HG03095 (cell line): ENCODE measurements at regions not wholly inside any gene's neighbourhood (a gene's known extent, or its start where the extent isn't known, plus 50 kb on each side); places are given as distances from the start of the nearest gene placed in this dataset.
"Not testable (repeated sequence)": the region's sequence is repeated elsewhere in the genome, so short reads cannot be mapped to it uniquely, and the experiment has no call there.

Experiments used
- ATAC-seq: cut with Tn5 transposase; IDR thresholded peaks from one replicate; pipeline ENCODE4 v1.9.1; 2021; ENCODE audit warnings: moderate library complexity; ENCODE audit not compliant: unreplicated experiment

GRCh38 chr5:37971483-37972024 is 131.7 kb upstream of the GDNF start:
- no peak for ATAC-seq

- ATAC-seq, result no peak
Measured at GRCh38 chr5:37966871-37967270, 127.0 kb upstream of the GDNF start.

GRCh38 chr5:37966291-37966690 is 126.5 kb upstream of the GDNF start:
- ATAC-seq, result no peak

GRCh38 chr5:37962389-37962788 is 122.5 kb upstream of the GDNF start:
- no peak for ATAC-seq

DNA sequence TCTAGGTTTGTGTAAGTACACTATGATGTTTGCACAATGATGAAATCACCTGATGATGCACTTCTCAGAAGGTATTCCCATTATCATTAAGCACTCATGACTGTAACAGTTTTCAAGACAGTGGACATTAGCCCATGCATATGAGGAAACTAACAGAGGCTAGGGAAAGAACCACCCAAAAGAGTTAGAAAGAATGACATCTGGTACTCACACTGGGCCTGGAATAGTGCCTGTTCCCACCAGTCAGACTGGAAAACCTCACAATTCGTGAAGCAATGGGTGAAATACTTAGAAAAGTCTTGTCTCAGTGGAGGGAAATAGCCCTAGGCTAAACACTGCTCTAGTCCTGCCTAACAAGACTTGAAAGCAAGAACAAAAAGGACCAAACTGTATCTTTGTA is 117.4 kb upstream of the GDNF start:
- ATAC-seq, result no peak

GRCh38 chr5:37955748-37956147 is 115.9 kb upstream of the GDNF start:
- ATAC-seq, result no peak

DNA sequence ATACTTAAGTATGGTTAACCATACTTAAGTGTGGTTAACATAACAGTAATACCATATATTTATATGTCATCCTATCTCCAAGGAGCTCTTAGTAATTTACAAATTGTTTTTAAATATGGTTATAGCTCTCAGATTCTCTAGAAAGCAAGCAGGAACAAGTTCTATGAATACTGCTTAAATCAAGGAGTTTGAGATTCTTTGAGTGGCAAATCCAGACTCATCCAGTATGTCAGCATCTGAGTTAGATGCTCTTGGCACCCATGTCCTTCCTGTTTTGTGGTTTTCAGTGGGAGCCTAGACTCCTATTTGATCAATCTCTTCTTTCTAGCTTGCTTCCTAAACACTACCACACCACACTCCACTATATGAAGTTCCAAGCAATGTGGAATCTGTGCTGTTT is 114.7 kb upstream of the GDNF start:
- no peak for ATAC-seq

- ATAC-seq, result no peak
Measured at GRCh38 chr5:37951946-37952721, 112.3 kb upstream of the GDNF start.

DNA sequence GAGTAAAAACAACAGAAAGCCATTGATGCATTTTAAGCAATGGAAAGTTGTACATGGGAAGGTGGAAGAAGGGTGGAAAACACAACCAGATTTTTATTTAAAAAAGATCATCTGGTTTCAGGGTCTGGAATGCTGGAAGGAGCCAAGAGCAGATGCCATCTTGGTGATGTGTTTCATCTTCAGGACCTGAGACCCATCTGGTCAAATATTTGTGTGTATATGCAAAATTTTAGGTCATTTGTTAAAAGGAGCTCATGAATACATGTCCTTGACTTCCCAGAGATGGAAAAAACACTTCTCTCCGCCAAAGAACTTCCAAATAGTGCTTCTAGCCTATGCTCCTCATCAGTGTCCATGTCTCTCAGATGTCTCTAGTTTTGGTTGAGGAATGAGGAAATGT is 110.6 kb upstream of the GDNF start:
- ATAC-seq, result no peak

GRCh38 chr5:37945446-37945845 is 105.6 kb upstream of the GDNF start:
- no peak for ATAC-seq

GRCh38 chr5:37943136-37943535 is 103.3 kb upstream of the GDNF start:
- ATAC-seq, result not testable (repeated sequence)

DNA sequence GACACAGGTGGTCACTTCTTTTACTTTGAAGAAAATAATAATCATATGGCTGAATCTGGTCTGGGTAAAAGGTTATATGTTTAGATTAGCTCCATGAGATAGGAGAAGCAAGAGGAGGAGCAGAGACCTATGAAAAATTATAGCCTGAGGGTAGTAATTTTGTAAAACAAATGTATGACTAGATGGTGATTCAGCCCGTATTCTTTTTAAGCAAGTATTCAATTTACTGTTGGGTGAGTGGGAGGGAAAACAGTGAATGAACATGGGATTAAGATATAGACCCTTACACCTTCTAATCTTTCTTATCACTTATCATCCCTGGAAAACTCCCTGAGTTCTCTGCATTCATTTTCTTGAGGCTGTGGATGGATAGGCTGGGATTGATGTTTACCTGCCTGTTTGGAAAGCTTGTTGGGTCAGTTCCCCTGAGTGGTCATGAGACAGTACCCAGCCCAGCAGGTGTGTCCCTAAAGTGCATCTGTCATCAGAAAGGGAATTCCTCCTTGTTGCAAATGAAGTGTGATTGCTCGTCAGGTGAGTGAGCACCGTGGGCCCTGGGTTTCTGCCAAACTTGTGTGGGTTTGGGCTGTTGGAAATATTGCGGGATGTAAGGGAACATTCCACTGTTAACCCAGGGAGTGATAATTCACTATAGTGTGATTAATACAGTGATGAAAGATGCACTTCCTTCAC is 101.2 kb upstream of the GDNF start:
- no peak for ATAC-seq

GRCh38 chr5:37938861-37939260 is 99.0 kb upstream of the GDNF start:
- ATAC-seq, result no peak

DNA sequence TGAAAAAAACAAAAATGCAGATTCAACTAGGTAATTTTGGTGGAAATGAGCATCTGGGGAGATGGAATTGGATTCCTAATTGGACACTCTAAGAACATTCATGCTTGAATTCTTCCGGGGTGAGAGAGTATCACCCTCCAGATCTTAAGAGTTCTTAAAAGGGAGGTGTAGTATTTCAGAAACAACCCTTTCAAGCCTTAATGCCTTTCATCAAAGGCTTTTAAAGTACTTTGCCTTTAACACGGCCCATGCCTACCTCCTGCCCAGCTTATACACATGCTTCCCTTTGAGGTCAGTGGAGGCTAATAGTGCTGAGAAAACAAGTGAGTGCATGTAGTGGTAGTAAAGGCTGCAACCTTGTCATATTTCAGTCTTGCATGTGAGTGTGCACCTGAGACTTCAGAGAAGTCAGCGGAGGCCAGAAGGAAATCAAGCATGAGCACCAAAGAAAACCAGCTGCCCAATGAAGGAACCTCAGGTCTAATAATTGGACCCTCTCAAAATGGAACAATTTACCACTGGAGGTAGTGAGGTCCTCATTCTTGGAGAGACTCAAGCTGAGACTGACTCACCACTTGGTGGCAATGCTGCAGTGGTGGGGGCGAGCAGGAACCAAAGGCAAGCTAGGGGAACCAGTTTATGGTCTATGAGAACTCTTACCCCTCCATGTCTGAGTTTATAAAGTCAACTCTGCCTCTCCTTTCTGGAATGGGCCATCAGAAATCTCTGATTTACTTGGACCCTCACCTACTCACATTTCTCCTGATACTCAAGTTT is 98.4 kb upstream of the GDNF start:
- no peak for ATAC-seq

DNA sequence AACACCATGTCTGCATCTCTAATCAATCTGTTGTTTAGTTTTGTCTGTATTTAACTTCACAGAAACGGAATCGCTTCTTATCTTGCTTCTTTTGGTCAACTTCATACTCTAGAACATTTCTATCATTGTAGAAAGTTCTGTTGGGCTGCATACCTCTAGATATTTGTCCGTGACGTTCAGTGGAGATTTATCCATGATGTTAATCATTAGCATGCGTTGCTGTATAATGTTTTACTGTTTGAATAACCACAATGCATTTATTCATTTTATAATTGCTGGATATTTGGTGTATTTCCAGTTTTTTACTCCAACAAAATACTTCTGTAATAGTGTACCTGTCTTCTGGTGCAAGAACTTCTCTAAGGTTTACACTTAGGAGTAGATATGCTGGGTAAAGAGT is 96.2 kb upstream of the GDNF start:
- ATAC-seq, result no peak

DNA sequence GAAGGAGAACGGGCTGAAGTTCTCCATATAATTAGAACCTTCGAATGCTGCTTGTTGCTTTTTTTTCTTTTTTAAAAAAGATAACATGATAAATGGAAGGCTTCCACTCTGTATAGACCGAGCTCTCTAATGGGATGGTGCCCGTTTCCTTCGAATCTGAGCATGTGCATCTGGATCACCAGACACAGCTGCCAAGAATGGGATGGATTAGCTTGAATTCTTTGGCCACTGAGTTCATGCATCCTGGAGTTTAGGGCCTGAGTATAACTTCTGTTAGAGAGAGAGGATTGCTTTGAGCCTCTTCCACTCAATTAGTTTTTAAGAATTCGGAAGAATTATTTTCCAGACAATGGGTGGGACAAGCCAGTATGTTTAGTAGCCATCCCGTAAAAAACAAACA is 93.7 kb upstream of the GDNF start:
- ATAC-seq, result no peak

DNA sequence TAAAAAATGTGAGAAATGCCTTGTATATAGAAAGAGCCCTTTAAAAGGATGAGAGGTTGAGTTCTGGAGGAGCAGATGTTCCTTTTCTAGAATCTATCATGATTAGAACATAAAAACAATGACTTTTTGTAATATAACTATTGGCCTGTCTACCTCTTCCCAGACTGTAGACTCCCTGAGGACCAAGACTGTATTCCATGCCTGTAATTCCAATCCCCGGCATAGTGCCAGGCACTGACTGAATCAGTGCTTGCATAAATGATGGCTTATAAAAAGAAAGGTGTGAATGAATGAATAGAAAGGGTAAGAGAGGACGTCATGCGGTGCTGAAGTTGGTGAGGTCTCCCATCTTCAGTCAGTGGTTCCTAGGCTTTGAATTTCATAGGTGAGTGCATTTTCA is 92.6 kb upstream of the GDNF start:
- no peak for ATAC-seq

DNA sequence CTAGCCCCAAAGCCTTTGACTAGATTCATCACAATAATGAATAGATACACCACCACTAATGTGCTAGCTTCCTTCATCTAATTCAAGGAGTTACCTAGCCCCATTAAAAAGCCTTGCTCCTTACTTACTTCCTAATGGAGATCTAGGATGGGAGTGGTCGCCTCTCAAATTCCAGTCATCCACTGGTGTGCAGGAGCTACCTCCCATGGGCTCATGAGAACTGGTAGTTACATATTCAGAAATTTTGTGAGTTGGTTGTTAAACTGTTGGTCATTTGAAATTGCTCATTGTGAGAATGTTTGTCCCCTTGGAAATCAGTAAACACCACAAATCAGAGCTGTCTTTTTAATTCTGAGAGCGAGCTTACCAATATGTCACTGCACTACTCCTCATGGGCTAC is 91.7 kb upstream of the GDNF start:
- no peak for ATAC-seq

- ATAC-seq, result no peak
Measured at GRCh38 chr5:37930350-37930749, 90.5 kb upstream of the GDNF start.

DNA sequence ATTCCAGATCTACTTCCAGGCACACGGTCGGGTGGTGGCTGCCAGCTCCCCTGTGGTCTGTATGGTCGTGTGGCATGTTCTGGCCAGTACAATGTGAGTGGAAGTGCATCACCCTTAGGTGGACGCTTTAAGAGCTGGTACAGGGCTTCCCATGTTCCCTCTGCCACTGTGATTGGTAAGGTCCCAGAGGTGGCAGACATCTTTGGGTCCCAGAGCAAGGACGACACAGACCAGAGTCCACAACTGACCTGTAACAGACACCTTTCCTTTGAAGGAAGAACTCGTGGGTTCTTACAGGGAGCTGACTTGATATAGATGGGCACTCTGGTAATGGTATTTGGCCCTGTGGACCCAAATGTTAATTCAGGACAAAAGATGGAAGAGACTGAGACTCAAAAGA is 90.0 kb upstream of the GDNF start:
- no peak for ATAC-seq

DNA sequence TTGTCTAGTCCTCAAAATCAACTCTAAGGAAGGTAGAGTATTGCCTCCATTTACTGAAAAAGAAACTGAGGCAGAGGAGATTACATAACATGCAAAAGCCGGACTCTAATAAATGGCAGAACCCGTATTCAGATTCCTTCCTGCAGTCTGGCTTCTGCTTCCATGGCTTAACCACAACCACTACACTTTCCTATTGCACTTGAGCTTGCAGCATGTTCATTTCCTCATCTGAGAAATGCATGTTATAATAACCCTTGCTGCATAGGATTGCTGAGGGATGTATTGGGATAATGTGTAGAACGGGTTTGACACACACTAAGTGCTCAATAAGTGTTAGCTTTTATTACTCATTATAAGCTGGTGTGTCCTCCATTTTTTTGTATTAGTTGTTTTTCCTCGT is 87.9 kb upstream of the GDNF start:
- ATAC-seq, result not testable (repeated sequence)

DNA sequence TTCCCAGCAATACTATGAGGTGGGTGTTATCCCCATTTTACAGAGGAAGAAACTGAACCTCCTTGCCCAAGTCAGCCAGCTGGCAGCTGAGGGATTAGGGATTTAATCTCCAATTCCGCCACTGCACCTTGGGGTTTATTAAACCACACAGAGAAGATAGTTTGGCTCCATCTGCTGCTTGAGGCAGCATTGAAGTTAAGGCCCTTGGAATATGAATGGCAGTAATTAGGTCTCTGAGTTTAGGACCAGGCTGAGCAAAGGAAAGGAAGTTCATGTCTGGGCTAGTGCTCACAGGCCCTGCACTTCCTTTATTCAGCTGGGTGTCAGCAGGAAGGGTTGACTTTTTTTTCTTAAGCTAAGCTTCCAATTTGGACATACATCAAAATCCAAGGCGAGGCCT is 86.9 kb upstream of the GDNF start:
- no peak for ATAC-seq
